HCT116 (cell line): ENCODE measurements at regions not wholly inside any gene's neighbourhood (a gene's known extent, or its start where the extent isn't known, plus 50 kb on each side); places are given as distances from the start of the nearest gene placed in this dataset.

Source experiments
- CTCF ChIP-seq, 3 experiments: fragments of 200-600 bp in 1 of 3; sonication (generic) in 1 of 3; IDR thresholded peaks in 2 of 3; conservative IDR thresholded peaks in 1 of 3; 2 replicates each; pipeline ENCODE4 v1.5.1; 2012 to 2017; ENCODE audit warnings: low read depth in 2 of 3, low read length in 2 of 3, antibody characterized with exemption in 1 of 3, borderline replicate concordance in 1 of 3, control low read depth in 1 of 3, mild to moderate bottlenecking in 1 of 3, mixed read lengths in 1 of 3, mixed run types in 1 of 3, moderate library complexity in 1 of 3; ENCODE audit not compliant: insufficient read depth in 1 of 3
- JUND ChIP-seq: IDR thresholded peaks from 2 replicates; pipeline ENCODE4 v1.6.1; 2012
- SIN3A ChIP-seq: IDR thresholded peaks from 2 replicates; pipeline ENCODE4 v1.6.1; 2012; ENCODE audit warnings: low read depth
- ZFX ChIP-seq: fragments of 450-650 bp; IDR thresholded peaks from 2 replicates; pipeline ENCODE4 v1.6.1; 2017

- TF ChIP-seq JUND = no peak
- TF ChIP-seq SIN3A = no peak
- no peak for TF ChIP-seq ZFX
- TF ChIP-seq CTCF (IDR thresholded peaks at IDR 0.05 in 2 of 3, conservative IDR thresholded peaks at IDR 0.05 in 1 of 3; ENCODE audit: borderline replicate concordance in 1 of 3, insufficient read depth in 1 of 3, low read depth in 2 of 3, low read length in 2 of 3) = no peak
Observed at GRCh38 chr3:110644203-110644602, 427.4 kb upstream of the NECTIN3 start.
